DOHH2 (cell line): ENCODE measurements at regions not wholly inside any gene's neighbourhood (a gene's known extent, or its start where the extent isn't known, plus 50 kb on each side); places are given as distances from the start of the nearest gene placed in this dataset.

Experiments
- EZH2phosphoT487 ChIP-seq: fragments of 200-600 bp; sonication (generic); IDR thresholded peaks from 2 replicates; pipeline ENCODE4 v1.6.1; 2017; ENCODE audit warnings: borderline replicate concordance, mild to moderate bottlenecking, antibody characterized with exemption, low read length, moderate library complexity, mixed read lengths
- TF ChIP-seq, protein P1 (sequence below): fragments of 200-600 bp; sonication (generic); IDR thresholded peaks from one replicate; pipeline ENCODE4 v1.5.1; 2014; ENCODE audit warnings: antibody characterized with exemption, mild to moderate bottlenecking, low read depth, low read length; ENCODE audit not compliant: poor library complexity, severe bottlenecking

GRCh38 chr2:239902749-239903201 lies 122.4 kb downstream of the NDUFA10 start:
- TF ChIP-seq, protein P1, sequence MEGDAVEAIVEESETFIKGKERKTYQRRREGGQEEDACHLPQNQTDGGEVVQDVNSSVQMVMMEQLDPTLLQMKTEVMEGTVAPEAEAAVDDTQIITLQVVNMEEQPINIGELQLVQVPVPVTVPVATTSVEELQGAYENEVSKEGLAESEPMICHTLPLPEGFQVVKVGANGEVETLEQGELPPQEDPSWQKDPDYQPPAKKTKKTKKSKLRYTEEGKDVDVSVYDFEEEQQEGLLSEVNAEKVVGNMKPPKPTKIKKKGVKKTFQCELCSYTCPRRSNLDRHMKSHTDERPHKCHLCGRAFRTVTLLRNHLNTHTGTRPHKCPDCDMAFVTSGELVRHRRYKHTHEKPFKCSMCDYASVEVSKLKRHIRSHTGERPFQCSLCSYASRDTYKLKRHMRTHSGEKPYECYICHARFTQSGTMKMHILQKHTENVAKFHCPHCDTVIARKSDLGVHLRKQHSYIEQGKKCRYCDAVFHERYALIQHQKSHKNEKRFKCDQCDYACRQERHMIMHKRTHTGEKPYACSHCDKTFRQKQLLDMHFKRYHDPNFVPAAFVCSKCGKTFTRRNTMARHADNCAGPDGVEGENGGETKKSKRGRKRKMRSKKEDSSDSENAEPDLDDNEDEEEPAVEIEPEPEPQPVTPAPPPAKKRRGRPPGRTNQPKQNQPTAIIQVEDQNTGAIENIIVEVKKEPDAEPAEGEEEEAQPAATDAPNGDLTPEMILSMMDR: no peak
- TF ChIP-seq EZH2phosphoT487: no peak
